NCI-H82 treated with DMSO at 0.1 percent for 48 hours (cell line): ENCODE measurements at regions not wholly inside any gene's neighbourhood (a gene's known extent, or its start where the extent isn't known, plus 50 kb on each side); places are given as distances from the start of the nearest gene placed in this dataset.
"Not testable (repeated sequence)": the region's sequence is repeated elsewhere in the genome, so short reads cannot be mapped to it uniquely, and the experiment has no call there.

Source experiments
- DNase-seq: peaks from one replicate; lab custom pipeline; 2025; ENCODE audit not compliant: unreplicated experiment; lab: John Stamatoyannopoulos, UW

DNA sequence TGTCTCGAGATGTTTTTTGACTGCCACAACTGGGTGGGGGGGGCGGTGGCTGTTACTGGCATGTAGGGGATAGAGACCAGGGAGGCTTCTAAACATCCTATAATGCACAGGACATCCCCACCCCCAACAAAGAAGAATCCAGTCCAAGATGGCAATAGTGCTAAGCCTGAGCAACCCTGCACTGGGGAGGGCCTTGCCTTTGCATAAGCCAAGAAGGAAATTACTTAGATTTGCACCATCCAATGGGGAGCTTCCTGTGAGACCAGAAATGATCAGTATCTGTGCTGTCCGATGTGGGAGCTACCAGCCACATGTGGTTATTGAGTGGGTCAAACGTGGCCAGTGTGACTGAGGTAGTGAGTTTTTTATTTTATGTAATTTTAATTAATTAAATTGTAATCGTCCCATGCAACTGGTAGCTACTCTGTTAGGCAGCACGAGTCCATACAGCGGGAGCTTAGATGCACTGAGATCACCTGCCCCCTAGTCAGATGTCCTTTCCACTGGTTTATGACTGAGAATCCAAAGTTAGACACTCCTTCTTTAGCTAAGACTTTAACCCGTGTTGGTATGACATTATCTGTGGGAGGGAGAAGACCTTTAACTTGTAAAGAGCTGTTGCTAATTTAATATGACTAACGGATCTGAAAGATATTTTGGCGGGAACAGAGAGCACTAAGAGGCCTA lies 97.4 kb upstream of the NEDD9 start:
- DNase-seq = no peak

DNA sequence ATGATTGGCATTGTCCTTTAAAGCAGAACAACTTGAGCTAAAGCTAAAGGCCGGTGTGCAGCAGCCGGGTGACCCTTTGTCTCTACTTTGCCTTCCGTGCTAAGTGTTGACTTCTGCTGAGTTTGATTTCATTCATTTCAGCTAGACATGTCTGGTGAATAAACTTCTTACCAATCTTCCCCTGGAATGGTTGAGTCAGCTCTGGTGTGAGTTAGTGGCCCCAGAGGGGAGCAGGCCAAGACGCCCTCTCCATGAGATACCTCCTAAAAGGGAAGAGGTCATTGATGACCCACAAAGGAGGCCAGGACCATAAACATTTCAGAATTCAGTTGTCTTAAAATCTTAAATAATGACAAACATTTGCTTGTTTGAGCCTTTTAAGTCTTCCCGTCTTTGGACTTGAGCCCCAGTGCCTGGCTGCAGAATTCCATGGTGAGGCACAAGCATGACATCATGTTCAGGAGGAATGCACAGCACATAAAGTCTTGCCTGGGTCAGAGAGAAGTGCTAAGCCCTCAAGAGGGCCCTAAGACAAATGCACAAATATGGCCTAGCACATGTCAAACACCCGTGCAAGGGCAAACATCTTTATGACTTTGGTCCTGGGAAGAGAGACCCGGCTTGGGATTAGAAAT lies 96.3 kb upstream of the NEDD9 start:
- DNase-seq = no peak

DNA sequence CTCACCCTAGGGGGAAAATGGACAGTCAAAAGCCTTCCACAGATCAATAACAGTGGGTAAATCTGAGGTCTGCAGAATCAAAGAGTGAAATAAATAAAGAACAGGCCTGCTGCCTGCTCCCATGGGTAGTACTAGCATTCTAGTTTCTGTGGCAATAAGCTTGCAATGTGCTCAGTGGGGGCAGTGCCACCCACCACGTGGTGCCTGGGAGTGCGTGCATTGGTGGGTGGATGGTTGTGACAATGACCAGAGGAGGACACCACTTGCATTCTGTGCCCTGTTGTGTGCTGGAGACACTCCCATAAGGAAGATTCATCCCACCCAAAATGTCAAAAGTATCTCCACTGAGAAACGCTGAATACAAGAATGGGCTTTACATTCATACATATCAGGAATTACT lies 95.5 kb upstream of the NEDD9 start:
- DNase-seq = no peak

DNA sequence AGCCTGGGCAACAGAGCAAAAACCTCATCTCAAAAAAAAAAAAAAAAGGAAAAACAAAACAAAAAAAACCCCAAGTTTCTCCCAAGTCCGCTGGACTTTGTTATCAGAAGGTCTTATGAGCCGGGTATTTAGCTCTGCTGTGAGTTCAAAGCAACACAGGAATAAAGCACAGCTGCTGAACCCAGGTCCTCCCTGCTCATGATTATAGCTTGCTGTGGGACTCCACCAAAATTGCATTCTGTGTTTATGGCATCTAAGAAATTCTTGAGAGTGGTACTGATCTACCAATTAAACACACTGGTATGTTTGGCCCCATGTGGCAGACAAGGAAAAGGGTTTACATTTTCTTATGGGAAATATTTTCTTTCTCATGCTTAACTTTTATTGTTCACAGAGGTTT lies 93.6 kb upstream of the NEDD9 start:
- DNase-seq = no peak

DNA sequence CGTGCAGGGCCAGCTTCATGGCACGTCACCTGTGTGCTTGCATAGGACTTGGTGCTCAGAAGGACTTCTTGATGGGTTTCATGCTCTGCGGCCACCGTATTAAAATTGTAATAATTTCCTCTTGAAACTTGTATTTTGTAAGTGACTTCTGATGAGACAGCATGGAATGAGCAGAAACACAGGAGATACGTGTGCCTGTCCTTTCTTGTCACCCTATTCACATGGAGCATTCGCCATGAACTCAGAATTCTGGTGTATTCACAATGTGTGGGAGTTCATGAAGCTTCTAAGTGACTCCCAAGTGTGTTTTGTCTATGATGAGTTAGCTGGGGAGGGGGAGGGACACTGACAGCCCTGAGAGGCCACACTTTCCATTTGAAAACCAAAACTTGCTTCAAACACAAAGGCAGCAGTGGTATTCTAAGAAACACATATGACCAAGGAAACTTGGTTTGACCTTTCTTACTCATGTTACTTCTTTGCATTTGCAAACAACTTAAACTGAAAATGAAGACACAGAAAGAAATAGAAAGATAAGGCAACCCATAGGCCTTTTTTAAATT lies 92.1 kb upstream of the NEDD9 start:
- DNase-seq = no peak

DNA sequence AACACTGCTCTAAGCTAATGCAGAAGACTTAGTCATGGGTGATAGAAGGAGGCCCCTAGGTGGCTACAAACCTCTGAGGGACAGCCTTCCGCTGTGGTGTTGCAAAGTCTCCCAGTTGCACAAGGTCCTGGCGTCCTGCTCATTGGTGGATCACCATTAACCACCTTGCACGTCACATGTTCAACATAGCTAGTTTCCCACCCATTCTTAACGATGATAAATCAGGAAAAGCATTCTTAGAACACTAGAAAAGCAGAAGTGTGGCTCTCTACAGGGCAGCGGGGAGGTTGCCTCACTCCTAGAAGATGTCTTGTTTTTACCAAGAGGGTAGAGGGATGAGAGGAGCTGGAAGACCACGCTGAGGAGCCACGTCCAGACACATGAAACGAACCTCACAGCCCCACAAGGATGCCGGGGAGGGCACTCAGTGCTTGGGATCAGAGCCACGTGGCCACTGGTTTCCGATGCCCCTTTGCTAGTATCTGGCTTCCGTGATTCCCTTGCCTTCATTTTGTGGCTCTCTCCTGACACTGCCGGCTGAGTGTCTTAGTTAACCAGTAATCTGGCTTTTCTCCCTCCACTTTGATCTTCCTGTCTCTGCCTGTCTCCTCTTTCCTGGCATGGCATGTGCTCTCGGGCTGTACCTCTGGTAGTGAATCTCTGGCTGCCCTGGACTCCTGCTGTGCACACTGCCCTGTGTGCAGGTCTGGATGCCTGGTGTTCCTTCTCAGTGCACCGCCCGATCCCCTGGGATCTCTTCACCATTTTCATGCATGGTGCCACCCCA lies 91.4 kb upstream of the NEDD9 start:
- DNase-seq = no peak

DNA sequence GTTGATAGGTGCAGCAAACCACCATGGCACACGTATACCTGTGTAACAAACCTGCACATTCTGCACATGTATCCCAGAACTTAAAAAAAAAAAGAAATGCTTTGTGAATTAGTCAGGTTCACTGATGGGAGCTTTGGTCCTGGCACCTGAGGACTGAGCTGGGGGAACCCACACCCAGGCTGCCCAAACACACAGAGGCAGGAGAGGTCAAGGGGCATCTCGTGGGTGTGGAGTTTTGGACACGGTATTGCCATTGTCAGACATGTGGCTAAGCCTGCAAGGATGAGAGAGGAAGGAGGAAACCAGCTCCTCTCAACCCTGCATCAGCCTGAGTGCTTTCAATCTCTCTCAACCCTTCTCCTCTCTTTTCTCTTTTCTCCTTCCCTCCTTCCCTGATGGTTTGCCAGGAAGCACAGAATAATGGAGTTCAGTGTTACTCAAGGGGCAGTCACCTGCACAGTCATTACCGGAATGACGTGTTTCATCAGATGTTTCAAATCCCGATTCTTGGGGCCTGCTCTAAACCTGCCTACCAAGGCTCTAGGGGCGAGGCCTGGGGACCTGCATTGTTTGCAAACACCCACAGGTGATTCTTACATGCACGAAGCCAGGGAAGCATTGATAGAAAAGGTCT lies 89.9 kb upstream of the NEDD9 start:
- no peak for DNase-seq

DNA sequence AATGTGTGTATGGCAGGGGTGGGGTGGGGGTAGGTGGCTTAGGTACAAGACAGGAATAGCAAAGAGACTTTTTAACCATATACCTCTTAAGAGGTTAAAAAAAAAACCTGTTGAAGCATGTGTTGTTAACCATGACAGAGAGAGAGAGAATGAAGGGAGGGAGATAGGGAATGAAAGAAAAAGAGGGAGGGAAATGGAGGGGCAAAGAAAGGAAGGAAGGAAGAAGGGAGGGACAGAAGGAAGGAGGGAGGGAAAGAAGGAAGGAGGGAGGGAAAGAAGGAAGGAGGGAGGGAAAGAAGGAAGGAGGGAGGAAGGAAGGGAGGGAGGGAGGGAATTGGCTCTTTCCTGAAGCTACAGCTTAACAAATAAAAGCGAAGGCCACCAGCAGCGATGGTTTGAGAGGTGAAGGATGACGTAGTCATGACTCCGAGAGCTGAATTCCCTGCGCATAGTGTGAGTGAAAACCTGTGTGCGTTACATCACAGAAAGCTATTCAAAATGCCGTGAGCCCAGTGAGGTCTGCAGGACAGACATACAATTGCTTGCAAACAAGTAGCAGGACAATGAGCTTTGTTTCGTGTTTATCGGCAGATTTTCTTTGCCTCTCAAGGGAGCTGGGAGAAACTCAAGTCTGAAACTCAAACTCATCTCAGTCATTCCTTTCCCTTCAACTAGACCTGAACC lies 88.6 kb upstream of the NEDD9 start:
- no peak for DNase-seq

DNA sequence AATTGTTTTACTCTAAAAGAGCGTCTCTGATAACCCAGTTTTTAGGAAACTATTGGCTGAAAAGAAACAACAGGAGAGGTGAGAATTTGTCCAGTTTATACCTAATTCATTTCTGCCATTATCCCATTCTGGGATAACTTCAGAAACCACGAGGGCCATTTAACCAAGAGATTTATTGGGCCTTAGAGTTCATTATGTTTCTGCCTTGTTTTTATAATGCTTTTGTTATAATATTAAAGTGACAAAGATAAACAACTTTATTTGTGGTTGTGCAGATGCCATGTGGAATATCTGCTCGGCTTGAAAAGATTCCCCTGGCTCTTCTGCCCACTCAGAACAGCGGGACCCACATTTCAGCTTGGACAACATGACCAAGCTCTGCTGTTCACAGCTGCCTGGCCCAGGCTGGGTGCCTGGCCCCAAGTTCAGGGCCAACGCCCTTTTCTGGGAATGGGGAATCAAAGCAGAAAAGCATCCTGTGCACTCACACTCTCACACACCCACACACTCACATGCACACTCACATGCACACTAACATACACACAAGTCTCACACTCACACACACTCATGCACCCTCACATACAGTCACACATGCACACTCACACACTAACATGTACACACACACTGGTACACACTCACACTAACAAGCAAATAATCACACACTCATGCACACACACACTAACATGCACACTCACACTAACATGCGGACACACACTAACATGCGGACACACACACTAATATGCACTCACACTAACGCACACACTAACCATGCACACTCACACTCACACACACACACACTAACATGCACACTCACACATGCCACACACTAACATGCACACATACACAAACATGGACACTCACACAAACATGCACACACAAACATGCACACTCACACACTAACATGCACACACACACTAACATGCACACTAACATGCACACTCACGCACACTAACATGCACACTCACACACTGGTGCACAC lies 86.7 kb upstream of the NEDD9 start:
- DNase-seq = no peak

DNA sequence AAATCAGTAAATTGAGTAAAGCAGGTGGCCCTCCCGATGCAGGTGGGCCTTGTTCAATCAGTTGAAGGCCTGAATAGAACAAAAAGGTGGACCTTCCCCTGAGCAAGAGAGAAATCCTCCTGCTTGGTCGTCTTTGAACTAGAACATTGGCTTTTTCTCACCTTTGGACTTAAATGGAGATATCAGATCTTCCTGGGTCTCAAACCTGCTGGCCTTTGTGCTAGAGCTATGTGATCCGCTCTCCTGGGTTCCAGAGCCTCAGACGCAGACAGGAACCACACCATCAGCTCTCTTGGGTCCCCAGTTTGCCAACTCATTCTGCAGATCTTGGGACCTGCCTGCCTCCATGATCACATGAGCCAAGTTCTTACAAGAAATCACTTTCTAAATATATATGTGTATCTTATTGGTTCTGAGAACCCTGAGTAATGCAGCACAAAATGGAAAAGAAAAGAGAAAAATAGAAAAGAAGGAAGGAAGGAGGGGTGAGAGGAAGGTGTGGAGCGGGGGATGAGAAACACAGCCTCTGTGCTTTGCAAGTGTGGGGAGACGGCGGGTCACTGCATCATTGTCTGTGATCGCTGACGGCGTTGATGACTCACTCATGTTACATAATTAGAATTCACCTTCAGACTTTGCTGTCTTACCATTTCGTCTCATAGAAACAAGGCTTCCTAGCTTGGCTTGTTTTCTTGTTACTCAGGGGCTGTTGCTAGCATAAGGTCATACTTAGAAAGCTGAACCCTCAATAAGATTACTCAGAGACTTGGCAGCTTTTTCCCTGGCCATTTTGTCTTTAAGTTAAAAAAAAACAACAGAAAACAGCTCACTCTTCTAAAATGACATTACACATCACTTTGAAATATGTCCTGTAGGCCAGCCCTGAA lies 85.7 kb upstream of the NEDD9 start:
- no peak for DNase-seq

DNA sequence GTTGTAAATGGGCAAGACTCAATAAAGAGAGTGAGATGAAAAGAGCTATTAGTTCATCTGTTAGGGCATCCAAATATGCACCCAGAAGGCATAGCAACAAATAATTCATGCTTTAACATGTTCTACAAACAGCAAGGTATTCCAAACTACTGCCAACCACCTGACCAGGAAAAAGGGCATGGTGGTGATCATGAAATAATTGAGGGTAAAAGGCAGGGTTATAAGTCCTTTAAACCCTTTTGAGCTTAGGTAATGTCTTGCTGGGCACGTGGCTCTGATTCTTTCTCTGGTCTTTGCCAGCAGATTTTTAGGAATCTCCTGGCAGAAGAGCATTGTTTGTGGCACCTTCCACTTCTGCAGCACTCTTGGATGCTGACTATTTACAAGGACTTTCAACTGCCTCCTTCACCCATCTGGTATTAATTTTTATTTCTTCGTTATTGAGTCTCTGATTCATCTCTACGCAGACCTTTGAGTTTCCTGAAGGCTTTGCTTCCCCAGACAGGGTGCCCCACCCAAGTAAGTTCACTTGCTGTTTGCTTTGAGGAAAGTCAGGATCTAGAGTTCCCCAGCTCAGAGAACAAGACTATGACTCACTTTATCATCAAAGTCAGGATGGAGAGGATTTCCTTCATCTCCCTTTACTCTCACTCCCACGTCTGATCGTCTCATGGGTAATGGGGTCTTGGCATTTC lies 83.4 kb upstream of the NEDD9 start:
- DNase-seq = no peak

DNA sequence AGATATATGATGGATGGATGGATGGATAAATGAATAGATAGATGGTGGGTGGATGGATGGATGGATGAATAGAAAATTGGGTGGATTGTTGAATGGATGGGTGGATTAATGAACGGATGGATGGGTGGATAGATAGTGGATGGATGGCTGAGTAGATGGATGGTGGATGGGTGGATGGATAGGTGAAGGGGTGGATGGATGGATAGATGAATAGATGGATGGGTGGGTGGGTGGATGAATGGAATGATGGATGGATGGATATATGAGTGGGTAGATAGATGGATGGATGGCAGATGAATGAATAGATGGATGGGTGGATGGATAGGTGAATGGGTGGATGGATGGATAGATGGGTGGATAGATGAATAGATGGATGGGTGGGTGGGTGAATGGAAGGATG lies 80.7 kb upstream of the NEDD9 start:
- no peak for DNase-seq

DNA sequence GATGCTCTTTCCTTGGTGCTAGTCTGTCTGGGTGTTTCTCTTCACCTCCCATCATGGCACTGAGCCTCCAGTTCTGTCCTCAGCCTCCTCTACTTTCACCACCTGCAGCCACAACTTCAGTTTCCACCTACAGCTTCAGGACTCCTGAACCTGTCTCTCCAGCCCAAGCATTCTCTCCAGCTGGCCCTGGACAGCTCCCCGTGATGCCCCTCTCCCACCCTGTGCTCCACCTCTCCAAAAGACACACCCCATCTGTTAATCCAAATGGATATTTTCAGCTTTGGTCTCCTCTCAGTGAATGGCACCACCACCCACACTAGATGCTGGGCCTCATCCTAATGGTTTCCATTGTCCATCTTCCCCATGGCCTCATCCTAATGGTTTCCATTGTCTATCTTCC lies 79.5 kb upstream of the NEDD9 start:
- no peak for DNase-seq

DNA sequence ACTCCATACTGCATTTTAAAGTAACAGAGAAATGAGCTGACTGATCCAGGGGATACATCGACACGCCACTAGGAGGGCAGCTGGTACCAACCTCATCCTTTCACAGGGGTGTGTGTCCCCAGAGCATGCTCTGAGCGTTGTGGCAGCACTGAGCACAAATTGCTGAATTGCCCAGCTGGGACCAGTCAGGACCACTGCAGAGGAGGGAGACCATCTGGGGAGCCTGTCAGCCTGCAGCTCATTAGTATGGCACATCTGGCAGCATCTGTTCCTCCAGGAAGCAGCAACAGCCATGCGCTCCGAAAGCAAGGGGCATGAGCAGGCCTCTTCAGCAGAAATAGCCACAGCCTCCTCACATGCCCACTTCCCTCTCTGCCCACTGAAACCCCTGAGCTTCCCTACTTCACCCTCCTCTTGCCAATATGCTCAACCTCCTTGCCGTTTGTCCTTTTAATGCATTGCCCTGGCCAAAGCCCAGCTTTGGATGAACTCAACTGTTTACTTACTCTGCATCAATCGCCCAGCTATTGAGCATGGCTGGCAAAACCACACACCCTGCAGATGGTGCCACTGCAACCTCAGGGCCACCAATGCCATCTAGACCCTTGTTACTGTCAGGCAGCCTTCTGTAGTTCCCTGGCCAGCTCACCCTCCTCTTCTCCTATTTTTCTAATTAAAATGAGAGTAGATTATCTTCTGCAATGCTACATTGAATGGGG lies 77.6 kb upstream of the NEDD9 start:
- DNase-seq = no peak

DNA sequence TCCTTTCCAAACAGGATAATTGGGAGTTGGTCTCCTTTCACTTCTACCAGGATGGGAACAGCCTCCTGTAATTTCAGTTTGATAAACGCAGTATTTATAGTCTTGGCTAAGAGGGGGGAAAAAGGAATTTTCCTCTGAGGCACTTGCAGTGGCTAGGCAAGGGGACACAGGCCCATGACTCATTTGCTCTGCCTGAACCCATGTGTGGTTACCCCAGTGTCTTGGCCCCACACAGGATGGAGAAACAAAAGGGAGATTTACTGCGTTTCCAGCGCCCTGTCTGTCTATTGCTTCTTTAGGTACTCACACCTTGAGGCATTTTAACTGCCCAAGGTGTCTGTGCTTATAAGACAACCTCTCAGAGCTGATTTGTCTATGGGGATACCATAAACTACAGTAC lies 74.8 kb upstream of the NEDD9 start:
- DNase-seq = no peak

DNA sequence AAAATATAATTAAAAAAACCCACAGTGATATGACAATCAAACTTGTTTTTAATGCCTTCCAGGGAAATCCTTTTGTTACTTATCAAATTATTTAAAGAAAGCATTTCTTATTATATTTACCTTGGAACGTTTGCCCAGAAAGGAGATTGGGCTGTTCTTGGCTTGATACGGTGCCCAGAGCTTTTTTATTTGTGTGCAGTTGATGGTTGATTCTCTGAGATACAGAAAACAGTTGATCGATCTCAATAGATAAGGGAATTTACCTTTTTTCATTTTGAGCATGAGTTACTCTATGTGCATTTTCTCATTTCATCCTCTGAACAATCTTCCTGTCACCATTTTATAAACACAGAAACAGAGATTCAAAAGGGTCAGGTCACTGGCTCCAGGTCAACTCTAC lies 72.5 kb upstream of the NEDD9 start:
- no peak for DNase-seq

DNA sequence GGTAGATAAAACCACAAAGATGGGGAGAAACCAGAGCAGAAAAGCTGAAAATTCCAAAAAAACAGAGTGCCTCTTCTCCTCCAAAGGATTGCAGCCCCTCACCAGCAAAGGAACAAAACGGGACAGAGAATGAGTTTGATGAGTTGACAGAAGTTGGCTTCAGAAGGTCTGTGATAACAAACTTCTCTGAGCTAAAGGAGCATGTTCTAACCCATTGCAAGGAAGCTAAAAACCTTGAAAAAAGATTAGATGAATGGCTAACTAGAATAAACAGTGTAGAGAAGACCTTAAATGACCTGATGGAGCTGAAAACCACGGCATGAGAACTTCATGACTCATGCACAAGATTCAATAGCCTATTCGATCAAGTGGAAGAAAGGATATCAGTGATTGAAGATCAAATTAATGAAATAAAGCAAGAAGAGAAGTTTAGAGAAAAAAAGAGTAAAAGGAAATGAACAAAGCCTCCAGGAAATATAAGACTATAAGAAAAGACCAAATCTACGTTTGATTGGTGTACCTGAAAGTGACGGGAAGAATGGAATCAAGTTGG lies 67.5 kb upstream of the NEDD9 start:
- DNase-seq = not testable (repeated sequence)
